ENCODE measurements at regions not wholly inside any gene's neighbourhood (a gene's known extent, or its start where the extent isn't known, plus 50 kb on each side); places are given as distances from the start of the nearest gene placed in this dataset.

GRCh38 chr10:131549116-131549515 is 237.6 kb upstream of the TCERG1L start:
- no peak overlapping the region for H3K4me3 Mint-ChIP-seq
- no peaks in the 10 kb centered on the region for H3K36me3 Mint-ChIP-seq (ENCODE audit: low read depth)
- no peaks in the 10 kb centered on the region for H3K4me1 Mint-ChIP-seq
- H3K9me3 Mint-ChIP-seq = no peaks in the 10 kb centered on the region
- DNase-seq (ENCODE audit: low read depth, low spot score) = no peak
- TF ChIP-seq CTCF (conservative IDR thresholded peaks at IDR 0.05) = no peak
- H3K27me3 Mint-ChIP-seq (ENCODE audit: low read depth) = peaks cover 13% of the 10 kb centered on the region
- no peak overlapping the region for H3K27ac Mint-ChIP-seq (ENCODE audit: unreplicated experiment)

- TF ChIP-seq CTCF (conservative IDR thresholded peaks at IDR 0.05) = no peak
- no peak for DNase-seq (ENCODE audit: low read depth, low spot score)
- H3K36me3 Mint-ChIP-seq (ENCODE audit: low read depth) = no peaks in the 10 kb centered on the region
- H3K9me3 Mint-ChIP-seq = no peaks in the 10 kb centered on the region
- no peak overlapping the region for H3K4me3 Mint-ChIP-seq
- H3K27me3 Mint-ChIP-seq (ENCODE audit: low read depth) = peaks cover 6% of the 10 kb centered on the region
- H3K27ac Mint-ChIP-seq (ENCODE audit: unreplicated experiment) = no peak overlapping the region
- no peaks in the 10 kb centered on the region for H3K4me1 Mint-ChIP-seq
Measured at GRCh38 chr10:131553121-131553520, 241.6 kb upstream of the TCERG1L start.

- no peak for TF ChIP-seq CTCF (conservative IDR thresholded peaks at IDR 0.05)
- Mint-ChIP-seq H3K4me1 (no peaks in the 10 kb centered on the region), H3K36me3 (ENCODE audit: low read depth) (no peaks in the 10 kb centered on the region), H3K27me3 (ENCODE audit: low read depth) (peaks cover 5% of the 10 kb centered on the region), H3K27ac (ENCODE audit: unreplicated experiment) (no peak overlapping the region), H3K9me3 (no peaks in the 10 kb centered on the region), H3K4me3 (no peak overlapping the region)
- DNase-seq (ENCODE audit: low read depth, low spot score) = no peak
Measured at GRCh38 chr10:131553581-131553980, 242.1 kb upstream of the TCERG1L start.

GRCh38 chr10:131554821-131555220 is 243.3 kb upstream of the TCERG1L start:
- Mint-ChIP-seq H3K9me3 (no peaks in the 10 kb centered on the region), H3K36me3 (ENCODE audit: low read depth) (no peaks in the 10 kb centered on the region)

GRCh38 chr10:131555406-131555805 is 243.9 kb upstream of the TCERG1L start:
- Mint-ChIP-seq H3K9me3 (no peaks in the 10 kb centered on the region), H3K36me3 (ENCODE audit: low read depth) (no peaks in the 10 kb centered on the region), H3K4me1 (peaks cover 5% of the 10 kb centered on the region), H3K27me3 (ENCODE audit: low read depth) (no peaks in the 10 kb centered on the region), H3K4me3 (no peak overlapping the region), H3K27ac (ENCODE audit: unreplicated experiment) (peak overlapping the region; percentile 62)
- no peak for TF ChIP-seq CTCF (conservative IDR thresholded peaks at IDR 0.05)
- DNase-seq (ENCODE audit: low read depth, low spot score) = no peak

More at GRCh38 chr10:131554821-131555220, 243.3 kb upstream of the TCERG1L start:
- no peak for TF ChIP-seq CTCF (conservative IDR thresholded peaks at IDR 0.05)
- H3K27ac Mint-ChIP-seq (ENCODE audit: unreplicated experiment) = no peak overlapping the region
- DNase-seq (ENCODE audit: low read depth, low spot score) = no peak
- H3K4me1 Mint-ChIP-seq = peaks cover under 1% of the 10 kb centered on the region
- H3K4me3 Mint-ChIP-seq = no peak overlapping the region
- H3K27me3 Mint-ChIP-seq (ENCODE audit: low read depth) = no peaks in the 10 kb centered on the region

All from neural crest cell (in vitro differentiated cells).